Posterior cingulate gyrus (tissue), 11 donors: ENCODE measurements at regions not wholly inside any gene's neighbourhood (a gene's known extent, or its start where the extent isn't known, plus 50 kb on each side); places are given as distances from the start of the nearest gene placed in this dataset.
"Not testable (repeated sequence)": the region's sequence is repeated elsewhere in the genome, so short reads cannot be mapped to it uniquely, and the experiment has no call there.

Experiments
- DNase-seq, 10 donors: peaks; one replicate each; pipeline versions ENCODE4 v3.0.0 to v3.0.0-alpha.2; 2020 to 2021; ENCODE audit warnings: mixed read lengths in 3 of 10
- intact Hi-C: fragments of 100-400 bp; cut with DNase I; formaldehyde crosslinking; loops from one replicate; pipeline ENCODE4 v1.15.1; 2023

- intact Hi-C loops: no loop called here
- no peak for DNase-seq
Measured at GRCh38 chr13:99749271-99750019, 222.1 kb downstream of the ZIC5 start.

- intact Hi-C loops: no loop called here
- peak in 1 of 10 donors; percentile 34 for DNase-seq
Measured at GRCh38 chr13:99747403-99747710, 224.2 kb downstream of the ZIC5 start.

- DNase-seq: no peak
- intact Hi-C loops: no loop called here
Measured at GRCh38 chr13:99746637-99747402, 224.7 kb downstream of the ZIC5 start.

GRCh38 chr13:99743094-99743493 lies 228.5 kb downstream of the ZIC5 start:
- intact Hi-C loops: no loop called here
- no peak for DNase-seq

- no peak for DNase-seq
- intact Hi-C loops: no loop called here
Measured at GRCh38 chr13:99741960-99742359, 229.6 kb downstream of the ZIC5 start.

- intact Hi-C loops: no loop called here
- DNase-seq: peak in 1 of 10 donors; percentile 15
Measured at GRCh38 chr13:99740251-99740979, 231.2 kb downstream of the ZIC5 start.

GRCh38 chr13:99738626-99739025 lies 232.9 kb downstream of the ZIC5 start:
- intact Hi-C loops: no loop called here
- DNase-seq: no peak

GRCh38 chr13:99737481-99738245 lies 233.9 kb downstream of the ZIC5 start:
- no peak for DNase-seq
- intact Hi-C loops: no loop called here

GRCh38 chr13:99736541-99736940 lies 235.0 kb downstream of the ZIC5 start:
- peak in 1 of 10 donors; percentile 13 for DNase-seq
- intact Hi-C loops: no loop called here

- intact Hi-C loops: no loop called here
- no peak for DNase-seq
Measured at GRCh38 chr13:99734013-99734693, 232.9 kb downstream of the TM9SF2 start.

GRCh38 chr13:99733346-99733745 lies 232.1 kb downstream of the TM9SF2 start:
- DNase-seq: no peak
- intact Hi-C loops: no loop called here

GRCh38 chr13:99731747-99732146 lies 230.5 kb downstream of the TM9SF2 start:
- DNase-seq: no peak
- intact Hi-C loops: no loop called here

GRCh38 chr13:99730403-99730802 lies 229.1 kb downstream of the TM9SF2 start:
- intact Hi-C loops: no loop called here
- no peak for DNase-seq

- intact Hi-C loops: no loop called here
- DNase-seq: no peak
Measured at GRCh38 chr13:99729745-99730144, 228.5 kb downstream of the TM9SF2 start.

- intact Hi-C loops, DNase-seq: not testable (repeated sequence)
Measured at GRCh38 chr13:99727651-99728050, 226.4 kb downstream of the TM9SF2 start.

GRCh38 chr13:99726282-99726894 lies 225.1 kb downstream of the TM9SF2 start:
- intact Hi-C loops: no loop called here
- no peak for DNase-seq

- intact Hi-C loops: no loop called here
- DNase-seq: no peak
Measured at GRCh38 chr13:99725644-99726043, 224.4 kb downstream of the TM9SF2 start.

- intact Hi-C loops: no loop called here
- no peak for DNase-seq
Measured at GRCh38 chr13:99724633-99725517, 223.6 kb downstream of the TM9SF2 start.

GRCh38 chr13:99723878-99724277 lies 222.6 kb downstream of the TM9SF2 start:
- intact Hi-C loops: no loop called here
- DNase-seq: no peak
